ENCODE measurements at regions not wholly inside any gene's neighbourhood (a gene's known extent, or its start where the extent isn't known, plus 50 kb on each side); places are given as distances from the start of the nearest gene placed in this dataset.

- POLR2A ChIA-PET (ENCODE audit: partially characterized antibody) = interaction anchor here (2.1 kb wide), 1 partner anchor 359 kb away, joined by 6 read pairs; no protein-coding TSS in a partner anchor
- H3K27ac Mint-ChIP-seq = no peak overlapping the region
These were observed 354.5 kb upstream of the DUSP10 start for GRCh38 chr1:222096476-222096772.

GRCh38 chr1:222095606-222096475 lies 354.0 kb upstream of the DUSP10 start:
- no peaks in the 10 kb centered on the region for H3K36me3 ChIP-seq (ENCODE audit: insufficient read depth, low read length)
- H3K4me3 Mint-ChIP-seq = no peak overlapping the region
- H3K9me3 Mint-ChIP-seq = no peaks in the 10 kb centered on the region
- no peaks in the 10 kb centered on the region for H3K9me3 ChIP-seq (ENCODE audit: control insufficient read depth in 1 of 2, low read length in 2 of 2)
- H3K4me3 ChIP-seq (ENCODE audit: low read length in 2 of 2) = no peak overlapping the region
- intact Hi-C loops (cut with micrococcal nuclease) = loop anchor here (1.0 to 10.0 kb wide), 3 partner anchors 359 to 617 kb away; no protein-coding TSS in a partner anchor
- H3K27ac ChIP-seq (ENCODE audit: low read depth, low read length) = no peak overlapping the region
- H3K27ac Mint-ChIP-seq = no peak overlapping the region
- no peaks in the 10 kb centered on the region for H3K27me3 ChIP-seq (ENCODE audit: insufficient read depth, low read length)
- ChIA-PET CTCF (ENCODE audit: partially characterized antibody) (interaction anchor here (0.7 to 15.6 kb wide), 24 partner anchors 9 to 1038 kb away, joined by 3 to 370 read pairs (median 3); no protein-coding TSS in a partner anchor), POLR2A (ENCODE audit: partially characterized antibody) (no interaction called here)
- no peaks in the 10 kb centered on the region for H3K4me1 Mint-ChIP-seq
- no peaks in the 10 kb centered on the region for H3K4me1 ChIP-seq (ENCODE audit: insufficient read depth, low read length)
- no peaks in the 10 kb centered on the region for H3K27me3 Mint-ChIP-seq
- no peaks in the 10 kb centered on the region for H3K36me3 Mint-ChIP-seq
- DNase-seq = peak; percentile 53 to 69 (median 61)

More at GRCh38 chr1:222096476-222096772, 354.5 kb upstream of the DUSP10 start:
- Mint-ChIP-seq H3K36me3 (no peaks in the 10 kb centered on the region), H3K9me3 (no peaks in the 10 kb centered on the region), H3K4me1 (no peaks in the 10 kb centered on the region), H3K27me3 (peaks cover 0 to 1% of the 10 kb centered on the region in 2 donors), H3K4me3 (no peak overlapping the region)
- no peak for DNase-seq
- no peak overlapping the region for H3K4me3 ChIP-seq (ENCODE audit: low read length in 2 of 2)
- H3K4me1 ChIP-seq (ENCODE audit: insufficient read depth, low read length) = no peaks in the 10 kb centered on the region
- no peak overlapping the region for H3K27ac ChIP-seq (ENCODE audit: low read depth, low read length)
- H3K27me3 ChIP-seq (ENCODE audit: insufficient read depth, low read length) = no peaks in the 10 kb centered on the region
- intact Hi-C loops (cut with micrococcal nuclease) = loop anchor here (1.0 to 10.0 kb wide), 3 partner anchors 359 to 618 kb away; no protein-coding TSS in a partner anchor
- CTCF ChIA-PET (ENCODE audit: partially characterized antibody) = interaction anchor here (0.7 to 15.6 kb wide), 19 partner anchors 9 to 1037 kb away, joined by 3 to 370 read pairs (median 4); no protein-coding TSS in a partner anchor
- H3K36me3 ChIP-seq (ENCODE audit: insufficient read depth, low read length) = no peaks in the 10 kb centered on the region
- no peaks in the 10 kb centered on the region for H3K9me3 ChIP-seq (ENCODE audit: control insufficient read depth in 1 of 2, low read length in 2 of 2)

GRCh38 chr1:222093518-222093917 lies 351.6 kb upstream of the DUSP10 start:
- no peak overlapping the region for H3K27ac ChIP-seq (ENCODE audit: low read depth, low read length)
- H3K9me3 ChIP-seq (ENCODE audit: control insufficient read depth in 1 of 2, low read length in 2 of 2) = no peaks in the 10 kb centered on the region
- no peaks in the 10 kb centered on the region for H3K36me3 ChIP-seq (ENCODE audit: insufficient read depth, low read length)
- ChIA-PET CTCF (ENCODE audit: partially characterized antibody) (interaction anchor here (0.6 to 15.6 kb wide), 5 partner anchors 9 to 369 kb away, joined by 3 to 370 read pairs (median 4); no protein-coding TSS in a partner anchor), POLR2A (ENCODE audit: partially characterized antibody) (no interaction called here)
- no peaks in the 10 kb centered on the region for H3K9me3 Mint-ChIP-seq
- no peak overlapping the region for H3K4me3 ChIP-seq (ENCODE audit: low read length in 2 of 2)
- H3K27me3 Mint-ChIP-seq = peaks cover 0 to 4% of the 10 kb centered on the region in 2 donors
- intact Hi-C loops (cut with micrococcal nuclease) = loop anchor here (10.0 kb wide), 1 partner anchor 541 kb away; no protein-coding TSS in a partner anchor
- H3K4me3 Mint-ChIP-seq = no peak overlapping the region
- H3K27me3 ChIP-seq (ENCODE audit: insufficient read depth, low read length) = no peaks in the 10 kb centered on the region
- H3K4me1 ChIP-seq (ENCODE audit: insufficient read depth, low read length) = no peaks in the 10 kb centered on the region
- no peaks in the 10 kb centered on the region for H3K36me3 Mint-ChIP-seq
- DNase-seq = no peak
- no peak overlapping the region for H3K27ac Mint-ChIP-seq
- no peaks in the 10 kb centered on the region for H3K4me1 Mint-ChIP-seq

DNA sequence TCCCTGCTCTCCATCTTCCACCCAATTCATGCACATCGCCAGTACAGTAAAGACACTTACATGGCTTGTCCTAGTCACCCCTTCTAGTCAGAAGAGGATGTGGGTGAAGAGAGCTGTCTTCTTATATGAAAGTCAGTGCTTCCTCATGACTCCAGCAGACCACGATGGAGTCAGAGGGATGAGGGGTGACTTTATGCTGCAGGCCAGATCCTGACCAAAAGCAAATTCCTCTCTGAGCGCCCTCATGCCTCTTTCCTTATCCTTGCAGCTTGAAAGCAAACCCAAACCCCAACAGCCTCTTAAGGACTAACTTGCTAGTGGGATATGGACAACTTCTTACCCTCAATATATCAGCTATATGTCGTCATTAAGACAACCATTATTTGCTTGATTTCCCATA lies 348.2 kb upstream of the DUSP10 start:
- Mint-ChIP-seq H3K27me3 (peaks cover 0 to 6% of the 10 kb centered on the region in 2 donors), H3K4me3 (no peak overlapping the region), H3K36me3 (peaks cover 0 to 3% of the 10 kb centered on the region in 2 donors), H3K27ac (no peak overlapping the region), H3K4me1 (no peaks in the 10 kb centered on the region), H3K9me3 (peaks cover 0 to 5% (median 3%) of the 10 kb centered on the region in 8 donors)
- intact Hi-C loops (cut with micrococcal nuclease) = loop anchor here (10.0 kb wide), 1 partner anchor 545 kb away; no protein-coding TSS in a partner anchor
- no peak overlapping the region for H3K27ac ChIP-seq (ENCODE audit: low read depth, low read length)
- DNase-seq = no peak
- no peaks in the 10 kb centered on the region for H3K27me3 ChIP-seq (ENCODE audit: insufficient read depth, low read length)
- CTCF ChIA-PET (ENCODE audit: partially characterized antibody) = interaction anchor here (1.0 kb wide), 1 partner anchor 654 kb away, joined by 3 read pairs; no protein-coding TSS in a partner anchor
- H3K4me1 ChIP-seq (ENCODE audit: insufficient read depth, low read length) = no peaks in the 10 kb centered on the region
- no peaks in the 10 kb centered on the region for H3K9me3 ChIP-seq (ENCODE audit: control insufficient read depth in 1 of 2, low read length in 2 of 2)
- H3K4me3 ChIP-seq (ENCODE audit: low read length in 2 of 2) = no peak overlapping the region
- no peaks in the 10 kb centered on the region for H3K36me3 ChIP-seq (ENCODE audit: insufficient read depth, low read length)
- POLR2A ChIA-PET (ENCODE audit: partially characterized antibody) = no interaction called here

DNA sequence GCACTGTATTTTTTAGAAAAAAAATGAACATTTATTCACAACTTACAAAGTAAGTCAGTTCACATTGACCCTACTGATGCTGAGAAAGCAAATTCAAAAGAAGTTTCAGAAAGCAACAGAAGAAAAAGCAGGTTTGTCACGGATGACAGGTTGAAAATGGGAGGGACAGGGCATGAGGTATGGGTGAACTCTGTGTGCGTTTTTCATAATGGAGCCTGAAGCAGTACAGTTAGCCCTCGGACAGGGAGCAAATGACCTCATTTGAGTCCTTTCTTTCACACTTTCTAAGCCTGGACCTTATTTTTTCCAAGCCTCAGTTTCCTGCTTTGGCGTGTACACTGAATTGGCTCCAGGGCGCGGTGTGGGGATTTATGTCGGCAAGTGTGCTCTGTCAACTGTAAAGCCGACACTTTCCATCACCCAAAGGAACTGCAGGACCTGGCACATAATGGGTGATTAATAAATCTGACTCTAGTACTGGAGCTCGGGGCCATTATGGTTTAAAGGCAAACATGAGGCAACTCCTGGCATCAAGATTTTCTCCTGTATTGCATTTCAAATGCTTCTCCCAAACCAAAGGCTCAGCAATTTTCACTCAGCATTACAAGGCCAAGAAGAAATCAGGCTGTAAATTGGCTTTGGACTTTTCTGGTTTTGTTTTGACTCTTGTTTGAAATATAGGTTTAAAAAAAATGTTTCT lies 345.5 kb upstream of the DUSP10 start:
- intact Hi-C loops (cut with micrococcal nuclease) = no loop called here
- H3K27me3 Mint-ChIP-seq = peaks cover 1 to 9% of the 10 kb centered on the region in 2 donors
- Histone ChIP-seq H3K27ac (ENCODE audit: low read depth, low read length) (no peak overlapping the region), H3K9me3 (ENCODE audit: control insufficient read depth in 1 of 2, low read length in 2 of 2) (no peaks in the 10 kb centered on the region), H3K27me3 (ENCODE audit: insufficient read depth, low read length) (no peaks in the 10 kb centered on the region), H3K4me1 (ENCODE audit: insufficient read depth, low read length) (no peaks in the 10 kb centered on the region), H3K4me3 (ENCODE audit: low read length in 2 of 2) (no peak overlapping the region), H3K36me3 (ENCODE audit: insufficient read depth, low read length) (no peaks in the 10 kb centered on the region)
- no peak overlapping the region for H3K4me3 Mint-ChIP-seq
- no peaks in the 10 kb centered on the region for H3K4me1 Mint-ChIP-seq
- H3K27ac Mint-ChIP-seq = no peak overlapping the region
- no peak for DNase-seq
- H3K9me3 Mint-ChIP-seq = peaks cover 0 to 12% (median 9%) of the 10 kb centered on the region in 8 donors
- POLR2A ChIA-PET (ENCODE audit: partially characterized antibody) = interaction anchor here (0.6 kb wide), 1 partner anchor 677 kb away, joined by 3 read pairs; no protein-coding TSS in a partner anchor
- CTCF ChIA-PET (ENCODE audit: partially characterized antibody) = interaction anchor here (1.4 to 1.7 kb wide), 2 partner anchors 9 to 367 kb away, joined by 4 read pairs; no protein-coding TSS in a partner anchor
- peaks cover 0 to 4% of the 10 kb centered on the region in 2 donors for H3K36me3 Mint-ChIP-seq

DNA sequence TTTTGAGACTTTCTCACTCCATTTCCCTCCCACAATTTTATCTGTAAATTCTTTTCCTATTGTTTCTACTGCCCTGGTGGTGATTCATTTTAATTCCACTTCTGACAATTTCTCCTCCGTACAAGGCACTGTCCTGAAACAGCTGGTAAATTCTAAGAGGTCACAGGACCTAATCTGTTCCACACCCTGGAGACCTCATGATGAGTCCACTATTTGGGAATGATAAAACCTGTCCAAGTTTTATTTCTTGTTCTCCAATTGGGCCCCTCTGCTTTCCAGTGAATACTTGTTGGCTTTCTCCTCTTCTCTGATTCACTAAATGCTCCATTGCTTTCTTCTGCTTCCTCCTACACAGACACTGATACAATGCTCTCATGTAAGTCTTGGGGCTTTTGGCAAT lies 343.1 kb upstream of the DUSP10 start:
- H3K27me3 Mint-ChIP-seq = peaks cover 1 to 9% of the 10 kb centered on the region in 2 donors
- H3K4me1 Mint-ChIP-seq = no peaks in the 10 kb centered on the region
- H3K36me3 Mint-ChIP-seq = peaks cover 0 to 4% of the 10 kb centered on the region in 2 donors
- no peaks in the 10 kb centered on the region for H3K4me1 ChIP-seq (ENCODE audit: insufficient read depth, low read length)
- H3K4me3 ChIP-seq (ENCODE audit: low read length in 2 of 2) = no peak overlapping the region
- no peak for DNase-seq
- H3K4me3 Mint-ChIP-seq = no peak overlapping the region
- no peak overlapping the region for H3K27ac Mint-ChIP-seq
- intact Hi-C loops (cut with micrococcal nuclease) = no loop called here
- H3K27ac ChIP-seq (ENCODE audit: low read depth, low read length) = no peak overlapping the region
- no peaks in the 10 kb centered on the region for H3K9me3 ChIP-seq (ENCODE audit: control insufficient read depth in 1 of 2, low read length in 2 of 2)
- ChIA-PET CTCF (ENCODE audit: partially characterized antibody) (interaction anchor here (1.0 to 1.7 kb wide), 2 partner anchors 12 to 370 kb away, joined by 4 to 6 read pairs; no protein-coding TSS in a partner anchor), POLR2A (ENCODE audit: partially characterized antibody) (no interaction called here)
- peaks cover 0 to 12% (median 9%) of the 10 kb centered on the region in 8 donors for H3K9me3 Mint-ChIP-seq
- H3K27me3 ChIP-seq (ENCODE audit: insufficient read depth, low read length) = no peaks in the 10 kb centered on the region
- no peaks in the 10 kb centered on the region for H3K36me3 ChIP-seq (ENCODE audit: insufficient read depth, low read length)

DNA sequence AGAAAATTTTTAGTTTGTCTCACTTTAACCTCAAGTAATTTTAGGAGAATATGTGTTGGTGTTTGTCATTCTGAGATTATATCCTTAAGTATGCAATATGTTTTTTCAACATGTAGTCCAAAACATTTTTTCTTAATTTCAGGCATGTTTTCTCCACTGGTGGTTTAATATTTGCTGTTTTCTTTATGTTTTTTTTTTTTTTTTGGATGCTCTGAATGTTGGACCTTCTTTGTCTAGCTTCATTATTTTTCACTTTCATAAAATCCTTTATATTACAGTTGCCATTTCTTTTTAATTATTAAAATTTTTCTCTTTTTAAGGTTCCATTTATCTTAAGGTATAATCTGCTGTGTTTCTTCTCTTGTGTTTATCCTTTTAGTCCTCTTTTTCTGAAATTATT lies 342.2 kb upstream of the DUSP10 start:
- intact Hi-C loops (cut with micrococcal nuclease) = no loop called here
- Mint-ChIP-seq H3K9me3 (peaks cover 0 to 12% (median 9%) of the 10 kb centered on the region in 8 donors), H3K4me1 (no peaks in the 10 kb centered on the region), H3K36me3 (peaks cover 0 to 4% of the 10 kb centered on the region in 2 donors), H3K27ac (no peak overlapping the region), H3K27me3 (peaks cover 1 to 5% of the 10 kb centered on the region in 2 donors), H3K4me3 (no peak overlapping the region)
- no peak overlapping the region for H3K4me3 ChIP-seq (ENCODE audit: low read length in 2 of 2)
- POLR2A ChIA-PET (ENCODE audit: partially characterized antibody) = no interaction called here
- no peaks in the 10 kb centered on the region for H3K9me3 ChIP-seq (ENCODE audit: control insufficient read depth in 1 of 2, low read length in 2 of 2)
- no peak overlapping the region for H3K27ac ChIP-seq (ENCODE audit: low read depth, low read length)
- no peak for DNase-seq
- CTCF ChIA-PET (ENCODE audit: partially characterized antibody) = interaction anchor here (1.0 kb wide), 1 partner anchor 13 kb away, joined by 6 read pairs; no protein-coding TSS in a partner anchor
- no peaks in the 10 kb centered on the region for H3K36me3 ChIP-seq (ENCODE audit: insufficient read depth, low read length)
- H3K4me1 ChIP-seq (ENCODE audit: insufficient read depth, low read length) = no peaks in the 10 kb centered on the region
- H3K27me3 ChIP-seq (ENCODE audit: insufficient read depth, low read length) = no peaks in the 10 kb centered on the region
